COLO668 (cell line): ENCODE measurements at regions not wholly inside any gene's neighbourhood (a gene's known extent, or its start where the extent isn't known, plus 50 kb on each side); places are given as distances from the start of the nearest gene placed in this dataset.
"Not testable (repeated sequence)": the region's sequence is repeated elsewhere in the genome, so short reads cannot be mapped to it uniquely, and the experiment has no call there.

Experiments used
- DNase-seq: peaks from one replicate; lab custom pipeline; 2025; ENCODE audit not compliant: unreplicated experiment; lab: John Stamatoyannopoulos, UW

DNA sequence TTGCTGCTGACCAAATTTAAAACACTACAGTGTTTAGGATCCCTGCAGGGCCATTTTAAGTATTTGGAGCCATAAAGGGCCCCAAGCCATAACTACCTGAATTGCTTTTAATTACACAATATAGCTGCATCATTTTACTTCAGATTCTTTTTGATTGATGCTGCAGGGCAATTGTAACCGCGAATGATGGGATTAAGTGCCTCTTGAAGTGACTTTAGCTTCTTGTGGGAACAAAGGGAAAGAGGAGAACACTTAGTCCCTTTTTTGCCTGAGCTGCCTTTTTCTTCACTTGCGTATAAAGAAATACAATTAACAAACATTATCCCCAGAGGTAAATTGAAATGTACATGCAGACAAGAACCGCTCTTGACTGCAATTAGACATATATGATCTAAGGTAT is 228.5 kb downstream of the ZIC5 start:
- DNase-seq, result no peak

DNA sequence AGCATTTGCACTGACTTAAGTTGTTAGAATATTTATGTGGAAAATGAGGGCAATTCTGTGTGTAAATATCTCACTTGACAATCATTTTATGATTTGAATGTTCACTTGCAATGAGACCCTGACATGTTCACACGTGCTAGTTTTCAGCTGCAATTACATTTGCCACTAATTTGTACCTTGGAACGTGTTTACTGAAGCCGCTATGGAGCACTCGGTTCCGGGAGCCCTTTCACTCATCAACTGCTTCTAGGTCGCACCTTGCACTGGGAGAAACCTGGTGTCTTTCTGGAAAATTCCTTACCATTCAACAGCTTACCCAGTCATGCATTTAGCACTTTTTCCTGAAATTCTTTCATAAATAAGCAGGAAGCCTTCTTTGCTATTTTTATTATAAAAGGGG is 229.6 kb downstream of the ZIC5 start:
- DNase-seq, result no peak

DNA sequence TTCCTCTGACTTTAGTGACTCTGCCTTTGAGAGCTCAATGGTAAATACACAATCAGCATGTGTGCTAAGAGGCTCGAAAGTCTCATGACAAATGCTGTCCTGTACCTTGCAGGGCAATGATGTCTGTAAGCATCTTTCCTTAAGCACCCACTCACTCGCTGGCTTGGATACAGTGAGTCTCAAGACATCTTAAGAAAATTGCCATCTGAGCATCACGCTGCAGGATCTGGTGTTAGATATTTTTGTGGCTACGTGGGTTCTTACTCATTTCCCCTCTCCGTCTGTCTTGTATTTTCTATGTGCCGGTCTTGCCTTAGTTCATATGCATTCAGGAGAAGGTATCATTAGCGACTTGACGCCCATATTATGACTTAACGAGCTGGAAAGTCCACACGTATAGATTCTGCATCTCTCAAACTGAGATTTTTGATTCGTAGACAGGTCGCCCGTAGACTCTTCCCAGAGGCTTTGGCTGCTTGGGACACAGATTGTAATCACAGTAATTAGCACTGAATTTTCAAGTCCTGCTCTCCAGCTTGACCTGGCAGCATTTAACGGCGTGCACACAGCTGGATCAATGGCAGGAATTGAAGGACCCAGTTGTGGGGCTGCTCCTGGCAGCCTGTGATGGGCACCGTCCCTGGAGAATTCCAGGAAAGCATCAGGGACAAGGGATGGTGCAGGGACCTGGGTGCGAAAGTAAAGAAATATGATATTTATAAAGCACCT is 231.2 kb downstream of the ZIC5 start:
- no peak for DNase-seq

DNA sequence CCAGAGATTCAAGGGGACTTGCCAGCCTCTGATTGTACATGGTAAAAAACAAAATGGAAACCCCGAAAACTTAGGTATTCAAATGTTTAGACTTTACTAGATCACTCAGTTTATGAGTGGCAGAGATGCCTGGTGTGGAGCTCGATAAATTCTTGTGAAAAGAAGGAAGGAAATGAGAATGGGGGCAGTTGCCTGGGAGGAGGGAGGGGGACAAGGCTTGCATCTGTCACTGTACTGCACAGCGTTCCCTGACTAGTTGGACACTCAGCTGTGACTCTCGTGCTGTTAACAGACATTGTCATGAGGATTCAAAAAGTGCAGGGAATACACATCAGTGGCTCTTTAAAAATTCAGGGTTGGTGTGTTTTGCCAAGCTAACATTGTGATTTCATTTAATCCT is 232.9 kb downstream of the ZIC5 start:
- DNase-seq, result no peak

DNA sequence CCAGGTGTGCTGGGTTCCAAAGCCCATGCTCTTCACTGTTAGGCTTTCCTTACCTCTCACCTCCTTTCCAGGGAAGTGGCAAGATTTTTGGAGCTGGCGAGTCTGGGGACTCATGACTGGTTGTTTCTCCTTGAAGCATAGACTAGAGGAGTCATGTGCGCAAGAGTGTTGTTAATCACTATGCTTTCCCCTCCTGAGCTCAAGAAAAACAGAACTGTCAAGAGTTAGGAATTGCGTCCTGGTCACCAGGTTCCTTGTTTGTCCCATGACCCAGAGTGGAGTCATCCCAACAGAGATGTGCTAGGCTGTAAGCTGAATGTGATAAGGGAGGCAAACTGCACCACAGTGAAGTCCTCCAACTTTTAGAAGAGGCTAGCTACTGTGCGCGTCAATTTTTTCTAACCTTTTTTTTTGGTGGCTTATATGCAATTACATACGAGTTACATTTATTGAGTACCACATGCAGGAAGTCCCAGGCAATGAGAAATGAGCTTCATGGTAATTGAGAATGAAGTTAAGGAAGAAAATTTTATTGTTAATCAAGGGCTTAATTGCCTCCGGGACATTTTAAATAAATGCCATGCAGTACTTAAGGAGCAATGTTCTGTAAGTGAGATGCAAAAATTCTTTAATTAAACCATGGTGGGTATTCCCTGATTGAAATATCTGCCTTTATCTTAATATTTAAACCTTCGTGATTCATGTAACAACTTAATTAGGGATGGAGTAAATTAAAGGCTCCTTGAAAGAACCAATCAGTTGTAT is 233.9 kb downstream of the ZIC5 start:
- no peak for DNase-seq

DNA sequence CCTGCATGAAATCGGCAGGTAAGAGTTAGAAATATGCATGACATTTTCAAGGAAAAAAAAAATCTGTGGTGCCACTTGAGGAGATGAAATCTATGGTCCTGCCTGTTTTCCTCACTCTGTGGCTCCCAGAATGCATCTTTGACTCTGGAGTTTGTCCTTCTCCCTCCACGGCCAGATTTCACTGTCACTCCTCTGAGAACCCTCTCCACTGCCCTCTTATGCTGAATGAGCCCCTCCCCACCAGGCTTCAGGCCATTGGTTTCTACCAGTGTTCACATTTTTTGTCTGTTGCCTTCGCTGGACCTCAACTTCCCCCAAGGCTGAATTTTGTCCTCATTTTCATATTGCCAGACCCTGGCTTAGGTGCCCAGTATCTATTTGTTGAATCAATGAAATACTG is 235.0 kb downstream of the ZIC5 start:
- DNase-seq, result no peak

DNA sequence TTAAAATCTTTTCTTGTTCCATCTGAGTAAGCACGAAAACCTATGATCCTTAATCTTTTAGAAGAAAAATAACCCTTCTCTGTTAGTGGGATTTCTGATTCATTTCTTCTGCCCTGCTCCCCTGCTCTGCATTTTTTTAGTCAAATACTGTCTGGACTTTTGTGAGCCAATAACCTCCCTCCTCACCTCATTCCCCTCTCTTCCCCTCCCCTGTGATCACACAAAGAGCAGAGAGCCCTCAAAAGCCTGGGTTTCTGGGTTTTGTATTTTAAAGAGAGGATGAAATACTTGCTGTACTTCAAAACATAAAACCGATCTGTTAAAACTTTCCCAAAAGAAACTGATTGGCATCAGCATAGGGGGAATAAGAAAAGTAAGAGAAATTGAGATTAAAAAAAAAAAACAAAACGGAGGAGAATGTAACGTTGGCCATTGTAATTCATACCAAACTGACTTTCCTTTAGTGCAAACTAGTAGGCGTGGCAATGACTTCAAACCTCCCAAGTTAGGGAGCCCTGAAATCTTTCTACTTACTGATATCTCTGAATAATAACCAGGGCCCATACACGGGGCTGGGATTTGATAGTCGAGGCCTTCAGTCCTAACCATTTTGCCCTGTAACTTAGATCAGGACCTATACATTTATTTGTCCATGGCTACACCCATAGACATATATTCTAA is 232.9 kb downstream of the TM9SF2 start:
- DNase-seq, result no peak

DNA sequence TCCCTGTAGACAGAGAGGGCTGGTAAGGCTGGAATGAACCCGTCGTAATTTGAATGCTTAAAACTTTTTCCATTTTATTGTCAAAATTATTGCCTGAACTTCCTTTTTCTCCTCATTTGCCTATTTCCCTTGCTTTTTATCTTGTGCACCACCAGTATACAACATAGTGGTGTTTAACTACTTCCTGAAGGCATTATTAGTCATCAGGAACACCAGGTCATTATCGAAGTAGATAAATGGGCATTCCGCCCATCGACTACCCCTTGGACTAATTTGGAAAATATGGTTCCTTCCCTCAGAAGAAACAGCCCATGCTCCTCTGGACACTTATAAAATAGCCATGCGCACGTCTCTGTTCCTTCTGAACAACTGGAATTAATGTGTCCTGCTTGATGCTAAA is 232.1 kb downstream of the TM9SF2 start:
- no peak for DNase-seq

DNA sequence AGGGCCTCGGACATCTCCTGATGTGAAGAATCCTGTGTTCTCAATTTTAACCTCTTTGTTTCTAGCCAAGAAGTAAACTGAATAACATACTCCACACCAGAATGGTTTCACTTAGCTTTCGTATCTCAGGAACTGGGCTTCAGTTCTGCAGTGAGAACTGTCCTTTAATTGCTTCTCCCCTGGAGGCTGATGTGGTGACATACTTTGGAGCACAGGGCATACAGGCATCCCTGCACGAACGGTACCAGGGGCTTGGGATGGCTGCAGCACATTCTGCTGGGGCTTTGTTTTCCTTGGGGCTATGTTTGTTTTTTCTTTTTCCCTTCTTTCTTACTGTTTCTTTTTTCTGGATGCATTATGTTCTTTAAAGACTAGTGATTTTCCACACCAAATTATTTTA is 230.5 kb downstream of the TM9SF2 start:
- DNase-seq, result no peak

DNA sequence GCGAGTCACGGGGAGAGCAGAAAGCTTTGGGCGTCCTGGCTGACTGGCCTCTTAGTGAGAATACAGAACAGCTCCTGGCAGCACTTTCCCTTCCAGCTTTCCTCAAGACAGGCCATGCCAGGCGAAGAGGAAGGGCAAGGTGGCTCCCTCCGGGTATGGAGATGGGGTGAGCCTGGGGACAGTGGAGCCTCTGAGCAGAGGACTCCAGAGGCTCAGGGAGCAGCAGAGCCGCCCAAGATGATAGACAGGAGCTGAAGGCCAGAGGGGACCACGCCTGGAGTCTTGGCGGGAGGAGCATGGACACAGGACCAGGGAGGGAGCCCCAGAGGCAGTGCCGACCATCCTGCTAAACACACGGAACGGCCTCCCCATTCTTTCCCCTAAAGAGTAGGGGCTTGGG is 229.1 kb downstream of the TM9SF2 start:
- DNase-seq, result no peak

DNA sequence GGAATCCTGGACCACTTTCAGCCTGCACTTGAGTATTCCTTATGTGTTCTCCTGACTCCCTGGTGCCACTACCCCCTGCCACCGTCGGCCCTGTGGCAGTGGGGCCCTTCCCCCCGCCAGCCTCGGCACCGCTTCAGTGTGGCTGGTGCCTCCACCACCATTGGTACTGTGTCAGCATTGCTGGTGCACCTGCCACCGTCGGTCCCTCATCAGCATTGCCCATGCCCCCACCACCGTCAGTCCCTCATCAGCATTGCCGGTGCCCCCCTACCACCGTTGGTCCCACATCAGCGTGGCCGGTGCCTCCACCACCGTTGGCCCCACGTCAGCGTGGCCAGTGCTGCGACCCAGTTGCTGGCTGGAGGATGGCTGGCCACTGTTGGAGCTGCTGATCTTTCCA is 228.5 kb downstream of the TM9SF2 start:
- DNase-seq, result no peak

DNA sequence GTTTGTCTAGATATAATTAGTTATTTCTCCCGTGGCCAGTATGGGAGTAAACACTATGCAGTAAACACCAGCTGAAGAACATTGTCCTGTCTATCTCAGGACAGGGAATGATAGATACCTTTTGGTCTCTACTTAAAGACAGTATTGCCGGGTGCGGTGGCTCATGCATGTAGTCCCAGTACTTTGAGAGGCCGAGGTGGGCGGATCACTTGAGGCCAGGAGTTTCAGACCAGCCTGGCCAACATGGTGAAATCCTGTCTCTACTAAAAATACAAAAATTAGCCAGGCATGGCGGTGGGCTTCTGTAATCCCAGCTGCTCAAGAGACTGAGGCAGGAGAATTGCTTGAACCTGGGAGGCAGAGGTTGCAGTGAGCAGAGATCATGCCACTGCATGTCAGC is 226.4 kb downstream of the TM9SF2 start:
- not testable (repeated sequence) for DNase-seq

DNA sequence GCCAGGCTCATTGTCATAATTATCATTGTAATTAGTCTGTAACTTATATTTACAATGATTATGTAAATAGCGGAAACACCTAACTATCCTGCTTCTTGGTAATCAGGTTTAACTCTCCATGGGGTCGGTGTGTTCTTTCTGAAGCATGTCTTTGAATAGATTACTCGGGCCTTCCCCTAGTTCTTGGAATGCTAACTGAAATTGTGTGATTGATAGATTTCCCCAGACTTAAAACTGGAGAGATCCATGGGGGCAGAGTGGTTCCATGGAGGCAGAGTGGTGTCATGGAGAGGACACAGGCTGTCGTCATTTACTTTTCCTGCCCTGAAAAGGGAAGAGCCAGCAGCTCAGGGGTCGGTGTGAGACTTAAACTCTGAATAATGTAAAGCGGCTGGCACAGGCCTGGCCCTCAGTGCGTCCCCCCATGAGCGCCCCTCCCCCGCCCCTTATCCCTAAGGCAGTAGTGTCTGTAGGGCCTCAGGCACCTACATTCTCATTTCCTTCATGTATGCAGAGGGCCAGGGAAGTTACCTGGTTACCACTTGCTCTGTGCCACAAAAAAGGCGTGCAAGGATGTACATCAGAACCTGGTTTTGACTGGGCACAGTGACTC is 225.1 kb downstream of the TM9SF2 start:
- no peak for DNase-seq

DNA sequence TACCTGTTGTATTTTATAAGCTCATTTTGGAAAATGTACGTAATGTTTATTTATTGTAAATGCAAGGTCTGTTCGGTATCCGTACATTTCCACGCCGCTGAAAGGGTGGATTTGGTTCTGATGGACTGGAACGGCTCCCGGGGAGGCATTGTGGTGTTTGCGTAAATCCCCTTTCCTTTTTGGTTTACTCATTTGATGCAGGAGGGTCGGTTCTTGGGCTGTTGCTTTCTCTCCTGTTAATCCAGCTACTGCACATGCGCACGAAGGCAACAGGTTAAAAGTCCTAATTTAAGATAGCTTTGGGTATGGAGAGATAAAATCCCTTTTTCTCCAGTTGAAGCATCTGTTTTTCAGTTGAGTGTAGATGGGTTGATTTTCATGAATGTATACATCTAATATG is 224.4 kb downstream of the TM9SF2 start:
- DNase-seq, result no peak

DNA sequence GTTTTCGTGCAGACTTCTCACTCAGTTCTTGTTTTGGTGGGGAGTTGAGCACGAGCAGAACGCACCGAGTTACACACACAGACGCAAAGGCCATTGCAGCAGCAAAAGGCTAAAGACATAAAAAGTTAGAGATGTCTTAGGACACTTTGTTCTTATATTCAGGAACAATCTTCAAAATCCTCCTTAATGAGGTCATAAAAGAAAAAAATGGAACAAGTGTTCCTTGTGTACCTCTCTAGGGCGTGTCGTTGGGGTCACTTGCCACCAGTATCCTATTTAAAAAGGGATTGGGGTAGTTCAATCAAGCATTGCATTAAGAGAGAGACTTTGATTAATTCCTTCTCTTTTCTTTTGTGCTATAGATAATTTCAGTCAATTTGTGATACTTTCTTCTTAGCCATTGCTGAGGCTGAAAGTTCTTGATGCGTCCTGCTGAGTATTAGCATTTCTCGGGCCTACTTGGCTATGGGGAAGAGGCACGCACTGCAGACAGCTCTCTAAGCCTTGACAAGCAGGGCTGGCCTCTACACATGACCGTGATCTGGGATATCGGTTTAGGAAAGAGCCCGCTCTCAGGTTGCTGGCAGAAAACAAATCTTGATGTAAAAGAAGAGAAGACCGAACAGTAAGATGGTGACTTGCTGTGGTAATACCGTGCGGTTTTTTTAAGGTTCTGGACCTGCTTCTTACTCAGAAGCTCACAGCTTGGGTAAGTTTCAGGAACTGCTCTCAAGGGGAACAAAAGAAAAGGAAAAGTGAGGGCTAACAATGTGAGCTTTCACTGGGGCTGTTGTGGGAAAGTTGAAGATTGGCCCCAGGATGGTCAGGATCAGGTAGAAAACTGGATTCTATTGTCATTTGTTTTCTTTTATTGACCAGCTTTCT is 223.6 kb downstream of the TM9SF2 start:
- DNase-seq, result no peak

DNA sequence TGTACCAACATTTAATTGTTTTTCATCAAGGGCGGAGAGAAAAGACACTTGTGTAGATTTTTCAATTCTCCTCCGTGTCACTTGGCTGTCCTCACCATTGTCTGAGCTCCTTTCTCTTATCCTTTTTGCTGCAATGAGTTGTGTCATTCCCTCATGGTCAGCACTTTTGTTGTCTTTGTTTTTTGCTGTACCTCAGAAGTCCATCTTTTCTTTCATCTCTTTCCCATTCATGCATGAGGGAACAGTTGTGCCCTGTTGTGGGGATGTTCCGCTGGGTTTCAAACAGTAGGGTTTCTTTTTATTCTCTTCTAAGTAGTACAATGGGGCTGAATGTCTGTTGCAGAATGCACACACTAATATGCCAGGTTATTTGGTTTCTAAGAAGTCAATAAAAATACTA is 222.6 kb downstream of the TM9SF2 start:
- no peak for DNase-seq

DNA sequence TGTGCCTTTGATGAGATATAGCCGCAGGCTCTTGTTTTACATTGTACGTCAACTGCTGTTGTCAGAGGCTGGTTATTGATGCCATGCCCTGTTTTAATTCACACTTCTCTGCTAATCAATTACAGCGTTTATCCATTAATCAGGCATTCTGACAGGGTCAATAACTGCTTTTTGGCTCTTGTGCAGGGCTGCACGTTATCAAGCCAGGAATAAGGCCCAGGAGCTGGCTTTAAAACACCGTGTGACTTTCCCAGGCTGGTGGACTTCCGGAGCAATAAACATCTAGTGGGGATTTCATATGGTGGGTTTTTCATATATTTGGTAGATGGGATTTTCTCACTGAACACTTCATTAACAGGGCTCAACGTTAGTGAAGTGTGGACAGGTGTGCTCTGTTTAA is 221.7 kb downstream of the TM9SF2 start:
- DNase-seq, result no peak

DNA sequence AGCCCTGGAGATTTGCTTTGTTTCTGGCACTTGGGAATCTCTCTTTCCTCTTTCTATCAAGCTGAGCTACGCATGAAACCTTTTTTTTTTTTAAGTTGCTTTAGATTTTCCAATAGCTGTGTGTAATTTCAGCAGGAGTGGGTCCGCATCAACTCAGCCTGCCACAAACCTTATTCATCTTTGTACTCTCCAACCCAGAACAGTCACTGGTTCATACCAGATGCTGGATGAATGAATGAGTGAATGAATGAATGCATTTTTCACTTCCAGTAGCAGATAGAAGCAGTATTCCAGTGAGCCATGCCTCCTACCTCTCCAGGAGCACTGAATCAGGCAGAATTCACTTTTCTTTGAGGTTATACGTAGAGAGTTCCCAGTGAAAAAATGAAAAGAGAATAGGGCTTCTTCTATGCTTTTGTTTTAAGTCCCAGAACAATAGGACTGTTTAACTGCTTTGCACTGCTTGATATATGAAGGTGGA is 221.1 kb downstream of the TM9SF2 start:
- DNase-seq, result no peak

DNA sequence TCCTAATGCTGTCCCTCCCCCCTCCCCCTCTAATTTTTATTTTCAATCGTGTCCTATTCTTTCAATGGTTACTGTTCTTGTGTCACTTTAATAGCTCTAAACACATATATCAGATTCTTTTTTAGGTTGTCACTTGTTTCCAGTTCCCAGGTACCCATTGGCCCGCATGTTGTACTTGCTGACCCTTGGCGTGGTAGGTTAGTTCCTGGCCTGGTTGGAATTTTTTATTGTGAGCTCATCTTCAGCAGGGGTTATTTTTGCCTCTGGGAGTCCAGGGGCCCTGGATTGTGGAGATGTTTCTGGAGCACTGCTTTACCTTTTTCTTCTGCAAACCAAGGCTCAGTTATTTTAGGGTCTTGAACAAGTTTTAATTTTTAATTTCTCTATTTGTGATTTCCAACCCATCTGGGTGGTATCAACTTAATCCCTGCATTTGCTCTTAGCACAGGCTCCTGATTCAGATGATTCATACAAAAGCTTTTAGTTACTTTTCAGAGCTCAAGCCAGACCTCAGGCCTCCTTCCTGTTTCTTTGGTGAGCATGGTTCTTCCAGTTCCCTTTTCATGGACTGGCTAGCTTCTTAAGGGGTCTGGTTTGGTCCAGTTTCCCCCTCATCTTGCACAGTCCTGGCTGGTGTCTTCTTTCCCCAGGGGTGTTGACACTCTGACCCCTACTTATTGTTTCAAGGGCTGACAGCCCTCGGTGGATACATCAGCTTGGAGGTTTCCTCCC is 220.5 kb downstream of the TM9SF2 start:
- no peak for DNase-seq
